Activated B cell treated with CpG ODN at 0.5 μM for 24 hours (primary cell): ENCODE measurements at regions not wholly inside any gene's neighbourhood (a gene's known extent, or its start where the extent isn't known, plus 50 kb on each side); places are given as distances from the start of the nearest gene placed in this dataset.

Experiments used
- ATAC-seq: fragments of 200-7000 bp; cut with Tn5 transposase; one replicate; pipeline ENCODE4 v1.10.0; 2021; ENCODE audit warnings: low read depth, mild to moderate bottlenecking, moderate library complexity
- CTCF ChIA-PET: fragments of 350-600 bp; sonication (Branson Sonifier 250); formaldehyde crosslinking; loops from one replicate; lab custom pipeline; 2021; ENCODE audit warnings: antibody characterized with exemption; lab: Charles Lee
- POLR2A ChIA-PET: fragments of 350-600 bp; sonication (Branson Sonifier 250); formaldehyde crosslinking; loops from one replicate; lab custom pipeline; 2021; ENCODE audit warnings: antibody characterized with exemption; lab: Charles Lee
- DNase-seq: peaks from one replicate; pipeline ENCODE4 v3.0.0; 2022
- H3K27ac Mint-ChIP-seq: one replicate; pipeline ENCODE4 v1.8.0; 2020; ENCODE audit warnings: mixed read lengths
- H3K27me3 Mint-ChIP-seq: one replicate; pipeline ENCODE4 v1.8.0; 2021; ENCODE audit warnings: mixed read lengths
- H3K36me3 Mint-ChIP-seq: one replicate; pipeline ENCODE4 v1.8.0; 2021; ENCODE audit warnings: low read depth, mixed read lengths
- H3K4me1 Mint-ChIP-seq: one replicate; pipeline ENCODE4 v1.8.0; 2021; ENCODE audit warnings: mixed read lengths
- H3K4me3 Mint-ChIP-seq: one replicate; pipeline ENCODE4 v1.8.0; 2020; ENCODE audit warnings: mild to moderate bottlenecking, mixed read lengths
- H3K9me3 Mint-ChIP-seq: one replicate; pipeline ENCODE4 v1.8.0; 2020; ENCODE audit warnings: mixed read lengths
- CTCF ChIP-seq: fragments of 200-600 bp; IDR thresholded peaks from one replicate; pipeline ENCODE4 v1.8.0; 2022; ENCODE audit warnings: antibody characterized with exemption, mild to moderate bottlenecking
- intact Hi-C: fragments of 100-400 bp; cut with micrococcal nuclease; formaldehyde crosslinking; loops from one replicate; pipeline ENCODE4 v1.15.1; 2024

- ChIA-PET POLR2A (no interaction called here), CTCF (interaction anchor here (0.6 kb wide), 1 partner anchor 1085 kb away, joined by 3 read pairs; no protein-coding TSS in a partner anchor)
- Mint-ChIP-seq H3K4me1 (no peaks in the 10 kb centered on the region), H3K4me3 (no peak overlapping the region), H3K27me3 (no peaks in the 10 kb centered on the region), H3K9me3 (peaks cover 6% of the 10 kb centered on the region), H3K36me3 (no peaks in the 10 kb centered on the region), H3K27ac (no peak overlapping the region)
- intact Hi-C loops: no loop called here
- DNase-seq (no peak), ATAC-seq (no peak)
- no peak for TF ChIP-seq CTCF
Observed at GRCh38 chr5:28678899-28679298, 1640.5 kb upstream of the CDH9 start.

- H3K4me3 Mint-ChIP-seq: no peak overlapping the region
- H3K27me3 Mint-ChIP-seq: no peaks in the 10 kb centered on the region
- ChIA-PET POLR2A (no interaction called here), CTCF (no interaction called here)
- no peaks in the 10 kb centered on the region for H3K36me3 Mint-ChIP-seq
- peaks cover 8% of the 10 kb centered on the region for H3K9me3 Mint-ChIP-seq
- DNase-seq (no peak), ATAC-seq (no peak)
- no peak for TF ChIP-seq CTCF
- no peaks in the 10 kb centered on the region for H3K4me1 Mint-ChIP-seq
- intact Hi-C loops: no loop called here
- H3K27ac Mint-ChIP-seq: no peak overlapping the region
Observed at GRCh38 chr5:28666110-28666509, 1627.7 kb upstream of the CDH9 start.

DNA sequence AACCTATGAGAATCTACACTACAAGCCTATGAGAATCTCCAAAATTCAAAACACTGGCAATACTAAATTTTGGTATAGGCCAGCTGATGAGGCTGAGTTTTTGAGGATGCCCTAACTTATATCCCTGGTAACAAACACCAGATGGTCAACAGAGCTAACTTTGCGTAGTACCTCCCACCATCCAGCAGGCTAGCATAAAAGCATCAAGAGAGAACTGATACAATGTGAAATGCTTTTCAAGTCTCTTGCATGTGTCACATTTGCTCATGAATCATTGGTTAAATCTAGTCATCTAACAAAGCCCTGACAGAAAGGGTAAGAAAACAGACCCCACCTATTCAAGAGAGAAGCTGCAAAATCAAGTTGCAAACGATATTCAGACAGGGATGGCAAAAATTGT lies 1609.7 kb upstream of the CDH9 start:
- Mint-ChIP-seq H3K27me3 (no peaks in the 10 kb centered on the region), H3K27ac (no peak overlapping the region), H3K9me3 (peaks cover 6% of the 10 kb centered on the region), H3K4me1 (no peaks in the 10 kb centered on the region), H3K4me3 (no peak overlapping the region), H3K36me3 (no peaks in the 10 kb centered on the region)
- ChIA-PET POLR2A (no interaction called here), CTCF (no interaction called here)
- intact Hi-C loops: no loop called here
- no peak for TF ChIP-seq CTCF
- ATAC-seq (no peak), DNase-seq (no peak)

GRCh38 chr5:28632607-28633006 lies 1594.2 kb upstream of the CDH9 start:
- intact Hi-C loops: no loop called here
- CTCF ChIA-PET: no interaction called here
- no peaks in the 10 kb centered on the region for H3K36me3 Mint-ChIP-seq
- H3K27me3 Mint-ChIP-seq: no peaks in the 10 kb centered on the region
- no peak for ATAC-seq
- no peak for TF ChIP-seq CTCF
- no peak for DNase-seq
- H3K4me3 Mint-ChIP-seq: no peak overlapping the region
- no peak overlapping the region for H3K27ac Mint-ChIP-seq
- POLR2A ChIA-PET: no interaction called here
- H3K9me3 Mint-ChIP-seq: peaks cover 2% of the 10 kb centered on the region
- H3K4me1 Mint-ChIP-seq: no peaks in the 10 kb centered on the region

DNA sequence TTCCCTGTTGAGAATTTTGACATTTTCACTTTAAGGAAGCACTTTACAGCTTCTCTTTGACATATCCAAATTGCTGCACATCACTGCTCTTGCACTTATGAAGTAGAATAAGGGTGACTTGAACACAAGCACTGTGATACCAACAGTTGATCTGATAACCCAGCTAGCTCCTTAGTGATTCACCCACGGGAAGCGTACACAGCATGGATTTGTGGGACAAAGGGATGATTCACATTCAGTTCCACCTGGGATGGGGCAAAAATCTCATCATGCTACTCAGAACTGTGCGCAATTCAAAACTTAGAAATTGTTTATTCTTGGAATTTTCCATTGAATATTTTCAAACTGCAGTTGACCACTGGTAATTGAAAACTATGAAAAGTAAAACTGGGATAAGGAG lies 1565.5 kb upstream of the CDH9 start:
- DNase-seq (no peak), ATAC-seq (no peak)
- CTCF ChIA-PET: no interaction called here
- Mint-ChIP-seq H3K4me3 (no peak overlapping the region), H3K4me1 (no peaks in the 10 kb centered on the region), H3K36me3 (no peaks in the 10 kb centered on the region), H3K9me3 (peaks cover 12% of the 10 kb centered on the region), H3K27me3 (no peaks in the 10 kb centered on the region), H3K27ac (no peak overlapping the region)
- intact Hi-C loops: no loop called here
- POLR2A ChIA-PET: no interaction called here
- TF ChIP-seq CTCF: no peak
